OCI-M1 (cell line): ENCODE measurements at regions not wholly inside any gene's neighbourhood (a gene's known extent, or its start where the extent isn't known, plus 50 kb on each side); places are given as distances from the start of the nearest gene placed in this dataset.

Experiments
- DNase-seq: peaks from one replicate; lab custom pipeline; 2025; lab: John Stamatoyannopoulos, UW

GRCh38 chr5:51449026-51449425 is 65.8 kb downstream of the ISL1 start:
- DNase-seq: no peak

- DNase-seq: no peak
Measured at GRCh38 chr5:51452562-51452961, 69.3 kb downstream of the ISL1 start.

- DNase-seq: peak; percentile 36
Measured at GRCh38 chr5:51465165-51465564, 81.9 kb downstream of the ISL1 start.

- no peak for DNase-seq
Measured at GRCh38 chr5:51466214-51466613, 83.0 kb downstream of the ISL1 start.

- peak; percentile 29 for DNase-seq
Measured at GRCh38 chr5:51468196-51468595, 84.9 kb downstream of the ISL1 start.

GRCh38 chr5:51471630-51472029 is 88.4 kb downstream of the ISL1 start:
- DNase-seq: no peak

- no peak for DNase-seq
Measured at GRCh38 chr5:51472472-51472871, 89.2 kb downstream of the ISL1 start.

GRCh38 chr5:51475628-51476027 is 92.4 kb downstream of the ISL1 start:
- DNase-seq: no peak

GRCh38 chr5:51476431-51476830 is 93.2 kb downstream of the ISL1 start:
- no peak for DNase-seq

- DNase-seq: no peak
Measured at GRCh38 chr5:51479840-51480239, 96.6 kb downstream of the ISL1 start.

GRCh38 chr5:51484326-51484725 is 101.1 kb downstream of the ISL1 start:
- DNase-seq: no peak

GRCh38 chr5:51486158-51486557 is 102.9 kb downstream of the ISL1 start:
- no peak for DNase-seq

- DNase-seq: peak; percentile 12
Measured at GRCh38 chr5:51487952-51488351, 104.7 kb downstream of the ISL1 start.

- no peak for DNase-seq
Measured at GRCh38 chr5:51488803-51489642, 105.8 kb downstream of the ISL1 start.

- DNase-seq: no peak
Measured at GRCh38 chr5:51494821-51495220, 111.6 kb downstream of the ISL1 start.

- no peak for DNase-seq
Measured at GRCh38 chr5:51495672-51496071, 112.4 kb downstream of the ISL1 start.

- no peak for DNase-seq
Measured at GRCh38 chr5:51517838-51518237, 134.6 kb downstream of the ISL1 start.

- no peak for DNase-seq
Measured at GRCh38 chr5:51518607-51519006, 135.4 kb downstream of the ISL1 start.

GRCh38 chr5:51521583-51521982 is 138.3 kb downstream of the ISL1 start:
- DNase-seq: no peak

GRCh38 chr5:51539232-51539631 is 156.0 kb downstream of the ISL1 start:
- no peak for DNase-seq

GRCh38 chr5:51544031-51544785 is 161.0 kb downstream of the ISL1 start:
- no peak for DNase-seq

- no peak for DNase-seq
Measured at GRCh38 chr5:51556833-51557232, 173.6 kb downstream of the ISL1 start.

- DNase-seq: no peak
Measured at GRCh38 chr5:51558682-51559081, 175.4 kb downstream of the ISL1 start.
